Thyroid gland (tissue), 4 donors: ENCODE measurements at regions not wholly inside any gene's neighbourhood (a gene's known extent, or its start where the extent isn't known, plus 50 kb on each side); places are given as distances from the start of the nearest gene placed in this dataset. TPM values are rescaled to one million over a fixed set of nuclear protein-coding genes. Genes with fewer than 3 reads are reported as not detected.
"Not testable (repeated sequence)": the region's sequence is repeated elsewhere in the genome, so short reads cannot be mapped to it uniquely, and the experiment has no call there.

Source experiments
- DNase-seq, 2 donors: peaks; one replicate each; pipeline ENCODE4 v3.0.0-alpha.2; 2019
- H3K27ac ChIP-seq, 3 donors: fragments of 200-600 bp; sonication (generic); 1 replicate in 2 of 3; 2 replicates in 1 of 3; pipeline ENCODE4 v1.5.1; 2016 to 2019; ENCODE audit warnings: mild to moderate bottlenecking in 1 of 3, moderate library complexity in 1 of 3
- H3K27me3 ChIP-seq: fragments of 200-600 bp; sonication (generic); one replicate; pipeline ENCODE4 v1.5.1; 2019
- H3K36me3 ChIP-seq, 2 donors: fragments of 200-600 bp; sonication (generic); one replicate each; pipeline ENCODE4 v1.5.1; 2016 to 2019
- H3K4me1 ChIP-seq, 2 donors: fragments of 200-600 bp; sonication (generic); one replicate each; pipeline ENCODE4 v1.5.1; 2017 to 2019
- H3K4me3 ChIP-seq, 3 donors: fragments of 200-600 bp; sonication (generic); replicated peaks in 1 of 3; 1 replicate in 2 of 3; 2 replicates in 1 of 3; pipeline ENCODE4 v1.5.1; 2016; ENCODE audit warnings: mild to moderate bottlenecking in 1 of 3
- H3K9me3 ChIP-seq: fragments of 200-600 bp; sonication (generic); one replicate; pipeline ENCODE4 v1.5.1; 2017
- CTCF ChIP-seq, 6 experiments: fragments of 200-600 bp in 3 of 6; fragments of 450-650 bp in 3 of 6; sonication (generic) in 3 of 6; IDR thresholded peaks; one replicate each; pipeline ENCODE4 v1.5.1; 2016 to 2019; ENCODE audit warnings: antibody characterized with exemption in 6 of 6, mild to moderate bottlenecking in 2 of 6, inconsistent platforms in 1 of 6, moderate library complexity in 1 of 6
- POLR2A ChIP-seq, 2 donors: fragments of 450-650 bp; IDR thresholded peaks; one replicate each; pipeline ENCODE4 v1.6.1; 2017; ENCODE audit warnings: antibody characterized with exemption in 2 of 2, mild to moderate bottlenecking in 2 of 2, moderate library complexity in 1 of 2
- WGBS, 2 donors: methylation state at CpG; one replicate each; pipeline ENCODE4 v1.1.5; 2017; 5-methylcytosine and 5-hydroxymethylcytosine counted together
- intact Hi-C: fragments of 100-400 bp; cut with DNase I; formaldehyde crosslinking; loops from one replicate; pipeline ENCODE4 v1.15.1; 2023
- small RNA-seq: library from RNA; depleted of rRNA; stranded (forward); fragments of <200 nt; gene quantifications from one replicate; pipeline ENCODE3, GENCODE V24; 2016

GRCh38 chr21:15671188-15671587 lies 58.6 kb upstream of the USP25 start:
- Histone ChIP-seq H3K27ac (no peak overlapping the region), H3K4me3 (no peak overlapping the region), H3K4me1 (no peaks in the 10 kb centered on the region), H3K36me3 (no peaks in the 10 kb centered on the region), H3K27me3 (no peaks in the 10 kb centered on the region), H3K9me3 (no peaks in the 10 kb centered on the region)
- 66 to 72% methylated on average over 3 of the region's 3 CpGs for WGBS, 2 donors
- TF ChIP-seq CTCF (IDR thresholded peaks at IDR 0.05) (no peak), POLR2A (IDR thresholded peaks at IDR 0.05) (no peak)
- intact Hi-C loops, result no loop called here
- DNase-seq, result no peak

- H3K4me1 ChIP-seq, H3K27ac ChIP-seq, DNase-seq, H3K27me3 ChIP-seq, intact Hi-C loops, H3K4me3 ChIP-seq, H3K9me3 ChIP-seq, H3K36me3 ChIP-seq: not testable (repeated sequence)
- WGBS, 2 donors, result 93 to 95% methylated on average over 15 of the region's 15 CpGs
Measured at GRCh38 chr21:15672578-15672977, 57.2 kb upstream of the USP25 start.

GRCh38 chr21:15676935-15677334 lies 52.8 kb upstream of the USP25 start:
- intact Hi-C loops, result no loop called here
- no peak for DNase-seq
- Histone ChIP-seq H3K4me3 (no peak overlapping the region), H3K4me1 (no peaks in the 10 kb centered on the region), H3K27ac (no peak overlapping the region), H3K36me3 (no peaks in the 10 kb centered on the region), H3K9me3 (no peaks in the 10 kb centered on the region), H3K27me3 (no peaks in the 10 kb centered on the region)
- TF ChIP-seq CTCF (IDR thresholded peaks at IDR 0.05) (no peak), POLR2A (IDR thresholded peaks at IDR 0.05) (no peak)
- 84 to 88% methylated on average over 1 of the region's 1 CpG for WGBS, 2 donors

- H3K36me3 ChIP-seq, result no peaks in the 10 kb centered on the region
- WGBS, 2 donors, result 91 to 92% methylated on average over 8 of the region's 8 CpGs
- TF ChIP-seq CTCF (IDR thresholded peaks at IDR 0.05) (no peak), POLR2A (IDR thresholded peaks at IDR 0.05) (no peak)
- intact Hi-C loops, result no loop called here
- H3K4me3 ChIP-seq, result no peak overlapping the region
- no peak overlapping the region for H3K27ac ChIP-seq
- no peaks in the 10 kb centered on the region for H3K9me3 ChIP-seq
- H3K27me3 ChIP-seq, result no peaks in the 10 kb centered on the region
- H3K4me1 ChIP-seq, result no peaks in the 10 kb centered on the region
- no peak for DNase-seq
Measured at GRCh38 chr21:15679630-15680029, 50.2 kb upstream of the USP25 start.

Small RNAs in the stretch of these regions (small RNA-seq; reads per million reads assigned to genes)
- gene AF246928.1, result not detected
- gene CYCSP42, result not detected
- gene RNU6-1326P, result not detected
